ENCODE measurements at regions not wholly inside any gene's neighbourhood (a gene's known extent, or its start where the extent isn't known, plus 50 kb on each side); places are given as distances from the start of the nearest gene placed in this dataset.
A peak's percentile ranks its signal among the peaks of the same experiment; 100 is the strongest.

- DNase-seq, result peak in 2 of 3 donors; percentile 52 to 81
Measured at GRCh38 chr21:28654406-28654805, 338.3 kb downstream of the LTN1 start.

- DNase-seq, result no peak
Measured at GRCh38 chr21:28644762-28645161, 347.9 kb downstream of the LTN1 start.

- no peak for DNase-seq
Measured at GRCh38 chr21:28642891-28643290, 349.8 kb downstream of the LTN1 start.

GRCh38 chr21:28641731-28642130 is 350.9 kb downstream of the LTN1 start:
- no peak for DNase-seq

GRCh38 chr21:28640326-28640725 is 352.4 kb downstream of the LTN1 start:
- no peak for DNase-seq

GRCh38 chr21:28639737-28640136 is 352.9 kb downstream of the LTN1 start:
- no peak for DNase-seq

- DNase-seq, result peak in 1 of 3 donors; percentile 90
Measured at GRCh38 chr21:28636752-28637691, 355.7 kb downstream of the LTN1 start.

GRCh38 chr21:28635541-28635940 is 357.1 kb downstream of the LTN1 start:
- DNase-seq, result no peak

GRCh38 chr21:28633839-28634555 is 358.7 kb downstream of the LTN1 start:
- peak; percentile 37 to 78 (median 72) for DNase-seq

- peak in 2 of 3 donors; percentile 50 to 77 for DNase-seq
Measured at GRCh38 chr21:28632755-28633408, 359.8 kb downstream of the LTN1 start.

GRCh38 chr21:28627691-28628090 is 365.0 kb downstream of the LTN1 start:
- no peak for DNase-seq

- no peak for DNase-seq
Measured at GRCh38 chr21:28627261-28627660, 365.4 kb downstream of the LTN1 start.

GRCh38 chr21:28624626-28625025 is 368.1 kb downstream of the LTN1 start:
- DNase-seq, result no peak

GRCh38 chr21:28617300-28617699 is 375.4 kb downstream of the LTN1 start:
- no peak for DNase-seq

GRCh38 chr21:28615276-28615675 is 377.4 kb downstream of the LTN1 start:
- DNase-seq, result peak in 1 of 3 donors; percentile 79

GRCh38 chr21:28614791-28615190 is 377.9 kb downstream of the LTN1 start:
- peak in 1 of 3 donors; percentile 27 for DNase-seq

- DNase-seq, result no peak
Measured at GRCh38 chr21:28608646-28609045, 384.0 kb downstream of the LTN1 start.

- no peak for DNase-seq
Measured at GRCh38 chr21:28607545-28607944, 385.1 kb downstream of the LTN1 start.

GRCh38 chr21:28604946-28605537 is 387.6 kb downstream of the LTN1 start:
- peak in 1 of 3 donors; percentile 27 for DNase-seq

GRCh38 chr21:28602546-28602945 is 390.1 kb downstream of the LTN1 start:
- DNase-seq, result no peak

GRCh38 chr21:28598214-28598613 is 394.5 kb downstream of the LTN1 start:
- no peak for DNase-seq
